GM12878 (cell line): ENCODE measurements at regions not wholly inside any gene's neighbourhood (a gene's known extent, or its start where the extent isn't known, plus 50 kb on each side); places are given as distances from the start of the nearest gene placed in this dataset.

ENCODE experiments used
- ATAC-seq: fragments of 200-7000 bp; cut with Tn5 transposase; 3 replicates; pipeline ENCODE4 v1.9.1; 2020; ENCODE audit warnings: mild to moderate bottlenecking, moderate library complexity
- BruUV-seq: library from RNA; stranded (reverse); fragments of 400-500 nt; replicated peaks from 2 replicates; lab custom pipeline; 2021; lab: Mats Ljungman, UMichigan
- CTCF ChIA-PET: fragments of 300-600 bp; sonication (Branson Sonifier 250); formaldehyde crosslinking; extraction: SDS; loops from one replicate; lab custom pipeline; 2021; ENCODE audit warnings: inconsistent platforms; lab: Yijun Ruan, JAX
- POLR2A ChIA-PET: fragments of 350-600 bp; formaldehyde crosslinking; extraction: SDS; loops from one replicate; lab custom pipeline; 2021; ENCODE audit warnings: inconsistent platforms; lab: Charles Lee
- RAD21 ChIA-PET: fragments of 300-600 bp; sonication (Branson Sonifier 250); formaldehyde crosslinking; loops from one replicate; lab custom pipeline; 2023; ENCODE audit warnings: antibody characterized with exemption; ENCODE audit not compliant: unreplicated experiment; lab: Charles Lee
- SMC1A ChIA-PET: fragments of 300-600 bp; sonication (Branson Sonifier 250); formaldehyde crosslinking; loops from one replicate; lab custom pipeline; 2023; ENCODE audit not compliant: unreplicated experiment, uncharacterized antibody; lab: Charles Lee
- DNase-seq: peaks from one replicate; pipeline ENCODE4 v3.0.0-alpha.2; 2011; ENCODE audit warnings: low read depth, low spot score
- FAIRE-seq: peaks from 3 replicates; lab custom pipeline; 2011; peaks lifted over from hg19 to GRCh38; lab: Jason Lieb, UNC
- H2AFZ ChIP-seq: 2 replicates; pipeline ENCODE4 v1.6.0; 2011; ENCODE audit warnings: low read depth, low read length, control low read depth; ENCODE audit not compliant: control insufficient read depth
- H3K27ac ChIP-seq: 2 replicates; pipeline ENCODE4 v1.5.1; 2011; ENCODE audit warnings: control low read depth; ENCODE audit not compliant: control insufficient read depth, insufficient read depth
- H3K27me3 ChIP-seq, 2 experiments: replicated peaks in 1 of 2; 2 replicates each; pipeline versions ENCODE4 v1.6.0 to v1.6.1; 2011; ENCODE audit warnings: low read length in 1 of 2; ENCODE audit not compliant: control insufficient read depth in 2 of 2, insufficient read depth in 2 of 2
- H3K36me3 ChIP-seq, 2 experiments: 2 replicates each; pipeline ENCODE4 v1.5.1; 2011; ENCODE audit warnings: low read length in 1 of 2; ENCODE audit not compliant: control insufficient read depth in 2 of 2, insufficient read depth in 2 of 2
- H3K4me1 ChIP-seq: 2 replicates; pipeline ENCODE4 v1.6.1; 2011; ENCODE audit warnings: mild to moderate bottlenecking, low read length, moderate library complexity, mixed read lengths; ENCODE audit not compliant: control insufficient read depth, insufficient read depth
- H3K4me2 ChIP-seq: 2 replicates; pipeline ENCODE4 v1.6.0; 2011; ENCODE audit warnings: control low read depth; ENCODE audit not compliant: control insufficient read depth, insufficient read depth
- H3K4me3 ChIP-seq: fragments of 200-600 bp; sonication (generic); 2 replicates; pipeline ENCODE4 v1.5.1; 2016
- H3K79me2 ChIP-seq: 2 replicates; pipeline ENCODE4 v1.6.0; 2011; ENCODE audit warnings: low read length; ENCODE audit not compliant: control insufficient read depth, insufficient read depth
- H3K9ac ChIP-seq: 2 replicates; pipeline ENCODE4 v1.8.0; 2011; ENCODE audit warnings: low read length, control low read depth, mixed read lengths; ENCODE audit not compliant: control insufficient read depth, insufficient read depth
- H3K9me3 ChIP-seq: replicated peaks from 3 replicates; pipeline ENCODE4 v1.5.1; 2011; ENCODE audit warnings: mild to moderate bottlenecking, low read length; ENCODE audit not compliant: control insufficient read depth, insufficient read depth
- H4K20me1 ChIP-seq: 2 replicates; pipeline ENCODE4 v1.6.0; 2011; ENCODE audit not compliant: control insufficient read depth, insufficient read depth
- ATF7 ChIP-seq: fragments of 450-650 bp; IDR thresholded peaks from 2 replicates; pipeline ENCODE4 v1.6.1; 2016; ENCODE audit warnings: low read depth, mild to moderate bottlenecking
- CBX5 ChIP-seq: sonication (generic); IDR thresholded peaks from 2 replicates; pipeline ENCODE4 v1.6.1; 2016; ENCODE audit warnings: low read depth, moderate library complexity, mild to moderate bottlenecking, inconsistent platforms
- CEBPB ChIP-seq, 2 experiments: fragments of 150-350 bp in 1 of 2; IDR thresholded peaks; 2 replicates each; pipeline ENCODE4 v1.6.1; 2012 to 2014; ENCODE audit warnings: low read depth in 2 of 2, low read length in 2 of 2, borderline replicate concordance in 1 of 2, inconsistent platforms in 1 of 2
- CEBPZ ChIP-seq: fragments of 150-350 bp; IDR thresholded peaks from 2 replicates; pipeline ENCODE4 v1.6.1; 2016; ENCODE audit warnings: low read depth, low read length
- E4F1 ChIP-seq: fragments of 450-650 bp; IDR thresholded peaks from 2 replicates; pipeline ENCODE4 v1.6.1; 2018; ENCODE audit warnings: borderline replicate concordance, mild to moderate bottlenecking; ENCODE audit not compliant: partially characterized antibody
- LARP7 ChIP-seq: fragments of 450-650 bp; IDR thresholded peaks from 2 replicates; pipeline ENCODE4 v1.6.1; 2017; ENCODE audit warnings: mild to moderate bottlenecking
- NFYB ChIP-seq: IDR thresholded peaks from 2 replicates; pipeline ENCODE4 v1.6.1; 2011; ENCODE audit warnings: low read depth, mild to moderate bottlenecking, low read length, improper control_type of control experiment, moderate library complexity; ENCODE audit not compliant: insufficient read depth
- RELA ChIP-seq: fragments of 450-650 bp; IDR thresholded peaks from 2 replicates; pipeline ENCODE4 v1.8.0; 2014; ENCODE audit warnings: borderline replicate concordance; ENCODE audit not compliant: partially characterized antibody
- WRNIP1 ChIP-seq: IDR thresholded peaks from 2 replicates; pipeline ENCODE4 v1.6.1; 2011; ENCODE audit warnings: low read depth, low read length, improper control_type of control experiment, borderline replicate concordance
- ZNF592 ChIP-seq: fragments of 450-650 bp; IDR thresholded peaks from 2 replicates; pipeline ENCODE4 v1.6.1; 2017; ENCODE audit warnings: mild to moderate bottlenecking, moderate library complexity
- WGBS: methylation state at CpG from one replicate; pipeline ENCODE4 v1.1.6; 2016; ENCODE audit warnings: low lambda C conversion rate; ENCODE audit not compliant: insufficient replicate concordance, insufficient coverage; ENCODE audit errors: missing lambda C conversion rate; 5-methylcytosine and 5-hydroxymethylcytosine counted together
- in situ Hi-C: fragments of 300-500 bp; cut with MboI; formaldehyde crosslinking; loops from 9 replicates; pipeline ENCODE4 v1.14.3; 2018; ENCODE audit warnings: mixed read lengths
- intact Hi-C: fragments of 100-400 bp; cut with micrococcal nuclease; formaldehyde crosslinking; loops from one replicate; pipeline ENCODE4 v1.14.2; 2022; ENCODE audit not compliant: unreplicated experiment

DNA sequence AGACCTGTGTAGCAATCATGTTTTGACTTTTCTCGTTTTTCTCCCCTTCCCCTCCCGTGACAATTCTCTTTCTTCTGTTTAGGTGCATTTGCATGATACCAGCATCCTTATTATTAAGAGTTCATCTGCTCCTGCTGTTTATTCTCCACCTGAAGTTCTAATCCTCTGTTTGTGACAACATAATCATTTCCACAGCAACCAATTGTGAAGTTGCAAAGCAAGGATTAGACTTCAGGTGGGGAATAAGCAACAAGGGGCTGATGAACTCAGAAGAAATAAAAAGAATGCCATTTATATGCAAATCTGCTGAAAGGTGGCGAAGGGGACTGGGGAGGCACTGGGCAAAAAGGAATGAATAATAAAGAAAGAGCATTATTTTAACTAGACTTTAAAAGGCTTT, 124.8 kb upstream of the LINC00305 start:
- ATAC-seq (no peak), DNase-seq (no peak), FAIRE-seq (no peak)
- Histone ChIP-seq H3K36me3 (no peaks in the 10 kb centered on the region), H3K4me3 (no peak overlapping the region), H2AFZ (no peak overlapping the region), H3K9ac (no peak overlapping the region), H3K27me3 (no peaks in the 10 kb centered on the region), H3K4me2 (no peak overlapping the region), H4K20me1 (no peaks in the 10 kb centered on the region), H3K4me1 (no peaks in the 10 kb centered on the region), H3K9me3 (no peaks in the 10 kb centered on the region), H3K79me2 (no peaks in the 10 kb centered on the region), H3K27ac (no peak overlapping the region)
- POLR2A ChIA-PET, result no interaction called here
- intact Hi-C loops (no loop called here), in situ Hi-C loops (no loop called here)
- RAD21 ChIA-PET, result no interaction called here
- CTCF ChIA-PET, result no interaction called here
- SMC1A ChIA-PET, result interaction anchor here (0.7 kb wide), 1 partner anchor 51 kb away, joined by 3 read pairs; no protein-coding TSS in a partner anchor
- 0% methylated on average over 3 of the region's 3 CpGs for WGBS
- BruUV-seq, result no TSS peak
- TF ChIP-seq LARP7 (no peak), ATF7 (no peak), CEBPZ (no peak), WRNIP1 (no peak), CEBPB (IDR thresholded peaks at IDR 0.05; ENCODE audit: borderline replicate concordance in 1 of 2, low read depth in 2 of 2, low read length in 2 of 2) (no peak), ZNF592 (no peak), CBX5 (no peak), E4F1 (no peak), RELA (no peak), NFYB (no peak)
